ENCODE measurements at regions not wholly inside any gene's neighbourhood (a gene's known extent, or its start where the extent isn't known, plus 50 kb on each side); places are given as distances from the start of the nearest gene placed in this dataset.

DNA sequence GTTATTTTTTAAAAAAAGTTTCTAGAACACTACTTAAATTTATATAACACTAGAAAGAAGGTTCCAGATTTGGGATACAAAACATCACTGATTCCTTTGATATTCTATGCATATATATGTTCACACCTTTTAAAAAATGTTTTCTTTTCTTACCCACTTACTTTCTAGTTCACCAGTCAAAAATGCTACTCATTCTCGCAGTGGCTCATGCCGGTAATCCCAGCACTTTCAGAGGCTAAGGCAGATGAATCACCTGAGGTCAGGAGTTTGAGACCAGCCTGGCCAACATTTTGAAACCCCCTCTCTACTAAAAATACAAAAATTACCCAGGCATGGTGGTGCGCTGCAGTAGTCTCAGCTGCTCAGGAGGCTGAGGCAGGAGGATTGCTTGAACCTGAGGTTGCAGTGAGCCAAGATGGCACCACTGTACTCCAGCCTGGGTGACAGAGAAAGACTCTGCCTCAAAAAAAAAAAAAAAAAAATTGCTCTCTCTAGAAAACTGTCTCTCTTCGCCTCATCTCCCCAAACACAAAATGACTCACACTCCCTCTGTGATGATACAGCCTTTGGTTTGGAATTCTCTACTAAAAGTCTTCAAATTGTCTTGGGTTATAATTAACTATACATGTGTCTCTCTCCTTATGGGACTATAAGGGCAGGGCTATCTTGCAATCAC is 52.6 kb upstream of the TGFBR2 start:
- peak; percentile 5 for DNase-seq (ENCODE audit: low read depth)

DNA sequence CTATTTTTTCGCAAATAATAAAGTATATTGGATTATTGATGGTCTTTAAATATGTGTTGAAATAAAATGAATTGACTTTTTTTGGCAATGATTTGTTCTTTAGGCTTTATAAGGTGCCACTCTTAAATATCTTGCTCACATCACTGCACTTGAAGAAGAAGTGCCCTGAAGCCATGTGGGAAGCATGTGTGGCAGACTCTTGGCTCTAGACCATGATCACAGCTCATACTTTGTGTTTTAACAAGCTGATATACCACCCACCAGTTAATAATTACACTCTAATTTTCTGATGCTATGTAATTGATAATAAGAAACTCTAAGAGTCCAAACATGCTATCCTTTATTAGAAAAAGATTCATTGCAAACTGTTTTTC is 52.1 kb upstream of the TGFBR2 start:
- peak; percentile 3 for DNase-seq (ENCODE audit: low read depth)

DNA sequence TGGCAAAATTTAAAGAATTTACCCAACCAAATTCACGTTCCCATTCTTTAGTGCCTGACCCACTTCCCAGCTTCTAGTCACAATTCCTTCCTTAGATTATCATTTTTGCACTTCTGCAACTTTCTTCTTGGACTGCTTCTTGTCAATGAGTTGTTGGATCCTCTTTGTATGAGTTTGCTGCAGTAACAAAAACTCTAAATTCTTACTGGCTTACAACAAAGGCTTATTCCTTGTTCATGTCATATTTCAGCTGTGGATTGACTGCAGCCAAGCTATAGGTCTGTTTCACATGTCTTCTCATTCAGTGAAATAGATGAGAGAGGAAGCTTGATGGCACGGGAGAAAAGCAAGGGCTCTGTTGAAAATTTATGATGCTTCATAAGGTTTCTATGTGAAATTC is 50.4 kb upstream of the TGFBR2 start:
- DNase-seq (ENCODE audit: low read depth): no peak

Measured in Daoy (cell line).